Stimulated activated CD4-positive, alpha-beta T cell treated with anti-CD3 and anti-CD28 coated beads, Interleukin-4, amount 100 ng/mL, for 4 hours (primary cell): ENCODE measurements at regions not wholly inside any gene's neighbourhood (a gene's known extent, or its start where the extent isn't known, plus 50 kb on each side); places are given as distances from the start of the nearest gene placed in this dataset.

Experiments used
- DNase-seq, 2 experiments: peaks; one replicate each; pipeline ENCODE4 v3.0.0-alpha.2; 2020

- DNase-seq: no peak
These were observed 244.6 kb upstream of the TET2 start for GRCh38 chr4:104901961-104902605.

GRCh38 chr4:104905065-104905464, 241.6 kb upstream of the TET2 start:
- no peak for DNase-seq

- DNase-seq: no peak
These were observed 241.1 kb upstream of the TET2 start for GRCh38 chr4:104905546-104905945.

GRCh38 chr4:104906276-104906675, 240.4 kb upstream of the TET2 start:
- DNase-seq: no peak

- DNase-seq: no peak
These were observed 239.5 kb upstream of the TET2 start for GRCh38 chr4:104907074-104907649.

- DNase-seq: no peak
These were observed 238.7 kb upstream of the TET2 start for GRCh38 chr4:104907991-104908390.

- DNase-seq: no peak
These were observed 237.3 kb upstream of the TET2 start for GRCh38 chr4:104909376-104909775.

- no peak for DNase-seq
These were observed 234.2 kb upstream of the TET2 start for GRCh38 chr4:104912518-104912917.

GRCh38 chr4:104915373-104915772, 231.3 kb upstream of the TET2 start:
- DNase-seq: no peak

GRCh38 chr4:104915864-104916263, 230.8 kb upstream of the TET2 start:
- DNase-seq: no peak

GRCh38 chr4:104919406-104919805, 227.3 kb upstream of the TET2 start:
- no peak for DNase-seq

GRCh38 chr4:104930298-104930697, 216.4 kb upstream of the TET2 start:
- DNase-seq: no peak

GRCh38 chr4:104930745-104931736, 215.6 kb upstream of the TET2 start:
- peak; percentile 9 to 27 for DNase-seq

- DNase-seq: no peak
These were observed 208.1 kb upstream of the TET2 start for GRCh38 chr4:104938624-104939023.

GRCh38 chr4:104940927-104941326, 205.7 kb upstream of the TET2 start:
- no peak for DNase-seq

- no peak for DNase-seq
These were observed 205.0 kb upstream of the TET2 start for GRCh38 chr4:104941661-104942062.

GRCh38 chr4:104942990-104943743, 203.5 kb upstream of the TET2 start:
- no peak for DNase-seq

- no peak for DNase-seq
These were observed 202.1 kb upstream of the TET2 start for GRCh38 chr4:104944596-104944995.

GRCh38 chr4:104964410-104965175, 182.1 kb upstream of the TET2 start:
- no peak for DNase-seq

- DNase-seq: no peak
These were observed 180.2 kb upstream of the TET2 start for GRCh38 chr4:104966349-104967033.

GRCh38 chr4:104967034-104967401, 179.7 kb upstream of the TET2 start:
- no peak for DNase-seq
